ENCODE measurements at regions not wholly inside any gene's neighbourhood (a gene's known extent, or its start where the extent isn't known, plus 50 kb on each side); places are given as distances from the start of the nearest gene placed in this dataset.
A peak's percentile ranks its signal among the peaks of the same experiment; 100 is the strongest.

DNA sequence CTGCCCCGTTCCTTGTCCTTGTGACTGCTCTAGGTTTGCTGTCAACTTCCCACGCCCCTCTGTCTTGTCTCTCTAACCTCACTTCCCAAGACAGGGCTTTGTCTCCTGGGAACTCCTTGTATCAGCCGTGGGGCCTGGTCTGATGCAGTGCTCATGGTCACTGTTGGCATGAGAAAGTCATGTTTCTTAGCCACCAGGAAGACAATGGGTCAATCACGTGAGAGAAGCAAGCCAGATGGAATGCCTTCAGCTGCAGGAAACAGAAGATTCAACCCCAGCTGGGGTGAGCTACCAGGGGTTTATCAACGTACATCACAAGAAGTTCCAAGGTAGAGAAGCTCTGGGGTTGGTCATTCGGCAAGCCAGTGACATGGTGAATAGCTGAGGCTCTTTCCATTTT lies 116.6 kb downstream of the IRF8 start:
- FAIRE-seq (no peak), DNase-seq (ENCODE audit: insufficient read length, low spot score) (no peak)
- TF ChIP-seq TAF1 (IDR thresholded peaks at IDR 0.05; ENCODE audit: low read depth, low read length) = no peak

- no peak for DNase-seq (ENCODE audit: insufficient read length, low spot score)
- FAIRE-seq = peak; percentile 87
- TF ChIP-seq POLR2AphosphoS5 (IDR thresholded peaks at IDR 0.05; ENCODE audit: low read depth, low read length) (no peak), POU2F2 (IDR thresholded peaks at IDR 0.05; ENCODE audit: low read depth, low read length) (no peak), SPI1 (IDR thresholded peaks at IDR 0.05; ENCODE audit: low read depth, low read length) (no peak), TAF1 (IDR thresholded peaks at IDR 0.05; ENCODE audit: low read depth, low read length) (no peak), POLR2A (IDR thresholded peaks at IDR 0.05; ENCODE audit: low read depth, low read length) (no peak), PAX5 (IDR thresholded peaks at IDR 0.05; ENCODE audit: insufficient read depth, low read length, severe bottlenecking) (no peak)
Observed at GRCh38 chr16:86016201-86016965, 117.4 kb downstream of the IRF8 start.

GRCh38 chr16:86018071-86018470 lies 119.1 kb downstream of the IRF8 start:
- DNase-seq (ENCODE audit: insufficient read length, low spot score) = no peak
- FAIRE-seq = no peak
- no peak for TF ChIP-seq TAF1 (IDR thresholded peaks at IDR 0.05; ENCODE audit: low read depth, low read length)

DNA sequence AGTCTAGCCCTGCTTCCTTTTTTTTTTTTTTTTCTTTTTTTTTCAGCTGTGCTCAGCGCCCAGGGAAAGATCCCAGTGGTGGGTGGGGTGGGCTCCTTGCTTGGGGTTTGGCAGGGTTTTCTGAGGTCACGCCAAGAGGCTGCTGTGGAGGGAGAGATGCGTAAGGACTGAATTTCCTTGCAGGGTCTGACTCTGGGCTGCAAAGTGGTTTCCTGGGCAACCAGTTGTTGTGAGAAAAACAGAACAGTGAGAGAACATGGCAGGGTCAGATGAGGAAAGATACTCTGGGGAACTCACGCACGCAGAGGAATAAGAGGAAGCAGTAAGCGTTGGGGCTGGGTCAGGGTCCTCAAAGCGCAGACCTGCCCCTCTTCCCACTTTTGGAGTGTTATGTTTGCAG lies 119.5 kb downstream of the IRF8 start:
- TF ChIP-seq SPI1 (IDR thresholded peaks at IDR 0.05; ENCODE audit: low read depth, low read length) (no peak), PAX5 (IDR thresholded peaks at IDR 0.05; ENCODE audit: insufficient read depth, low read length, severe bottlenecking) (no peak), POLR2A (IDR thresholded peaks at IDR 0.05; ENCODE audit: low read depth, low read length) (no peak), TAF1 (IDR thresholded peaks at IDR 0.05; ENCODE audit: low read depth, low read length) (no peak), POLR2AphosphoS5 (IDR thresholded peaks at IDR 0.05; ENCODE audit: low read depth, low read length) (no peak), POU2F2 (IDR thresholded peaks at IDR 0.05; ENCODE audit: low read depth, low read length) (no peak)
- DNase-seq (ENCODE audit: insufficient read length, low spot score) (no peak), FAIRE-seq (peak; percentile 23)

DNA sequence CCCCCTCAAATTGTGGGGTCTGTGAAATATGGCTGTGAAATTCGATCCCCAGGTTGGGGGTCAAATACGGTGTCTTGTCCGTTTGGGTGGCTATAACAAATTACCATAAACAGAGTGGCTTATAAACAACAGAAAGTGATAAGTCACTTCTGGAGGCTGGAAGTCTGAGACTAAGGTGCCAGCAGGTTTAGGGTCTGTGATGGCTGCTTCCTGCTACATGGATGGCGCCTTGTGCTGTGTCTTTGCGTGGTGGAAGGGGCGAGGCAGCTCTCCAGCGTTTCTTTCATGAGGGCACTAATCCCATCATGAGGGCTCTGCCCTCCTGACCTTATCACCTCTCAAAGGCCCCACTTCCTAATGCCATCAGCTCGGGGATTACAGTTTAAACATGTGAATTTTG lies 120.0 kb downstream of the IRF8 start:
- FAIRE-seq (no peak), DNase-seq (ENCODE audit: insufficient read length, low spot score) (no peak)

GRCh38 chr16:86019446-86020047 lies 120.6 kb downstream of the IRF8 start:
- TF ChIP-seq SPI1 (IDR thresholded peaks at IDR 0.05; ENCODE audit: low read depth, low read length) (no peak), PAX5 (IDR thresholded peaks at IDR 0.05; ENCODE audit: insufficient read depth, low read length, severe bottlenecking) (no peak)
- FAIRE-seq (peak; percentile 66), DNase-seq (ENCODE audit: insufficient read length, low spot score) (no peak)

More for the DNA sequence above, 120.0 kb downstream of the IRF8 start:
- TF ChIP-seq POLR2A (IDR thresholded peaks at IDR 0.05; ENCODE audit: low read depth, low read length) = no peak
- no peak for TF ChIP-seq POU2F2 (IDR thresholded peaks at IDR 0.05; ENCODE audit: low read depth, low read length)
- no peak for TF ChIP-seq TAF1 (IDR thresholded peaks at IDR 0.05; ENCODE audit: low read depth, low read length)
- no peak for TF ChIP-seq POLR2AphosphoS5 (IDR thresholded peaks at IDR 0.05; ENCODE audit: low read depth, low read length)
- no peak for TF ChIP-seq SPI1 (IDR thresholded peaks at IDR 0.05; ENCODE audit: low read depth, low read length)
- no peak for TF ChIP-seq PAX5 (IDR thresholded peaks at IDR 0.05; ENCODE audit: insufficient read depth, low read length, severe bottlenecking)

GRCh38 chr16:86020971-86021370 lies 122.0 kb downstream of the IRF8 start:
- no peak for DNase-seq (ENCODE audit: insufficient read length, low spot score)
- TF ChIP-seq POLR2AphosphoS5 (IDR thresholded peaks at IDR 0.05; ENCODE audit: low read depth, low read length) (no peak), SPI1 (IDR thresholded peaks at IDR 0.05; ENCODE audit: low read depth, low read length) (no peak), POU2F2 (IDR thresholded peaks at IDR 0.05; ENCODE audit: low read depth, low read length) (no peak), PAX5 (IDR thresholded peaks at IDR 0.05; ENCODE audit: insufficient read depth, low read length, severe bottlenecking) (no peak), TAF1 (IDR thresholded peaks at IDR 0.05; ENCODE audit: low read depth, low read length) (no peak), POLR2A (IDR thresholded peaks at IDR 0.05; ENCODE audit: low read depth, low read length) (no peak)
- no peak for FAIRE-seq

DNA sequence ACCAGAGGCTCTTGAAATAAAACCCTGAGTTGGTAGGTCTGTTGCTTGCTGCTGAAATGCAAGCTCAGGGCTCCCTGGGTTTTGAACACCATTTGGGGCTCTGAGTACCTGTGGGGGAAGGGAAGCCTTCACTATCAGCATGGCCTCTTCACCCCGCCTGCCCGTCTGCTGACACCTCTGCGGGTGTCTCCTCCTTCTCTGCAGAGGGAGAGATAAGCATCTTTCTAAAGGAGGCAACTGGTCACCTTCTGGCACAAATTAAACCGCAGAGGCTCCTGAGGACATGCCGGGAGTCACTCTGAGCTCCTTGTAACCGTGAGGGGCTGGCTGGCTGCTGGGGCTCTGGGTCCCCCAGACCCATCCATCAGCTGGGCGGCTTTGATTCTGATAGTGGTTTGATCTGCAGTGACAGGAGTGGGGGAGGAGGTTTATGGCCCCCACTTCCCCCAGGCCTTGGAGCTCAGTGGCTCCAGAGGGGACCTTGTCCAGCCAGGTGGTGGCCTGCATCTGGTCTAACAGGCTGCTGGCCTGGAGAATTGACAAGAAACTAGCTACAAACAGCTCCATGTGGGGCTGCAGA lies 123.5 kb downstream of the IRF8 start:
- no peak for TF ChIP-seq POLR2AphosphoS5 (IDR thresholded peaks at IDR 0.05; ENCODE audit: low read depth, low read length)
- no peak for TF ChIP-seq SPI1 (IDR thresholded peaks at IDR 0.05; ENCODE audit: low read depth, low read length)
- no peak for TF ChIP-seq TAF1 (IDR thresholded peaks at IDR 0.05; ENCODE audit: low read depth, low read length)
- no peak for TF ChIP-seq POU2F2 (IDR thresholded peaks at IDR 0.05; ENCODE audit: low read depth, low read length)
- TF ChIP-seq PAX5 (IDR thresholded peaks at IDR 0.05; ENCODE audit: insufficient read depth, low read length, severe bottlenecking) = no peak
- no peak for TF ChIP-seq POLR2A (IDR thresholded peaks at IDR 0.05; ENCODE audit: low read depth, low read length)
- DNase-seq (ENCODE audit: insufficient read length, low spot score) = no peak
- FAIRE-seq = no peak

DNA sequence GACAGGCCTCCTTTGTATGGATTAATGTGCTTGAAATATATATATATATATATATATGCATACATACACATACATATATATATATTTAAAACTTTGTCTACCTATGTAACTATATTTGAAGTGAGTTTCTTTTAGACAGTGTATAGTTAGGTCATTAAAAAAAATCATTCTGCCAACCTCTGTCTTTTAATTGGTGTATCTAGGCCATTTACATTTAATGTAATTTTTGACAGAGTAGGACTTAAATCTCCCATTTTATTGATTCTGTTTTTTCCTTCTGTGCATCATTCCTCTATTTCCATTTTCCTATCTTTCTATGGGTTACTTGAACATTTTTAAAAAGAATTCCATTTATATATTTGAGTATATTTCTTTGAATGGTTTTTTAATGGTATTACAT lies 125.2 kb downstream of the IRF8 start:
- no peak for DNase-seq (ENCODE audit: insufficient read length, low spot score)
- no peak for FAIRE-seq
- no peak for TF ChIP-seq POU2F2 (IDR thresholded peaks at IDR 0.05; ENCODE audit: low read depth, low read length)
- no peak for TF ChIP-seq POLR2A (IDR thresholded peaks at IDR 0.05; ENCODE audit: low read depth, low read length)
- TF ChIP-seq PAX5 (IDR thresholded peaks at IDR 0.05; ENCODE audit: insufficient read depth, low read length, severe bottlenecking) = no peak
- no peak for TF ChIP-seq TAF1 (IDR thresholded peaks at IDR 0.05; ENCODE audit: low read depth, low read length)
- TF ChIP-seq SPI1 (IDR thresholded peaks at IDR 0.05; ENCODE audit: low read depth, low read length) = no peak
- no peak for TF ChIP-seq POLR2AphosphoS5 (IDR thresholded peaks at IDR 0.05; ENCODE audit: low read depth, low read length)

DNA sequence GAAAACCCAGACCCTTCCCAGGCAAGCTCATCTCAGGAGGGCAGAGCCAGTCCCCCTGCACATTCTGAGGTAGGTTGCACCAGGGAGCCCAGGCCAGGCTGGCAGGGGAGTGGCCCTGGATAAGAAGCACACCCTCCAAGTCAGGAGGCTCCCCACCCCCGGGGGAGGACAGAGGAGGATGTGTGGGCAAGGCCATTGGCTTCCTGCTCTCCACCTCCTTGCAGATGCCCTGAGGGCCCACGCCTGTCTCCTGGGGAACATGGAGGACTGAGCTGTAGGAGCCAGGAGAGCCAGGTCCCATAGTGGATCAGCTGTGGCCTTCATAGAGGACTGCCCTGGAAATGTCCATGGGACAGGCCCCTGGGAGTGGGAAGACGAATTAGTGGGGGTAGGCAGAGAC lies 126.7 kb downstream of the IRF8 start:
- no peak for TF ChIP-seq POLR2A (IDR thresholded peaks at IDR 0.05; ENCODE audit: low read depth, low read length)
- TF ChIP-seq PAX5 (IDR thresholded peaks at IDR 0.05; ENCODE audit: insufficient read depth, low read length, severe bottlenecking) = no peak
- no peak for TF ChIP-seq POLR2AphosphoS5 (IDR thresholded peaks at IDR 0.05; ENCODE audit: low read depth, low read length)
- FAIRE-seq = no peak
- no peak for DNase-seq (ENCODE audit: insufficient read length, low spot score)
